Right cardiac atrium (tissue), 5 donors: ENCODE measurements at regions not wholly inside any gene's neighbourhood (a gene's known extent, or its start where the extent isn't known, plus 50 kb on each side); places are given as distances from the start of the nearest gene placed in this dataset.
"Not testable (repeated sequence)": the region's sequence is repeated elsewhere in the genome, so short reads cannot be mapped to it uniquely, and the experiment has no call there.

Experiments
- ATAC-seq, 2 donors: fragments of 200-7000 bp; cut with Tn5 transposase; one replicate each; pipeline versions ENCODE4 v1.8.0 to v1.9.1; 2020; ENCODE audit warnings: moderate library complexity in 2 of 2, mild to moderate bottlenecking in 1 of 2
- DNase-seq, 3 donors: peaks; one replicate each; pipeline ENCODE4 v3.0.0-alpha.2; 2020
- H3K27ac ChIP-seq: one replicate; pipeline ENCODE4 v1.5.1; 2013; ENCODE audit warnings: mild to moderate bottlenecking, low read length, control low read depth, moderate library complexity
- H3K27me3 ChIP-seq: one replicate; pipeline ENCODE4 v1.6.1; 2013; ENCODE audit not compliant: control insufficient read depth, insufficient read depth
- H3K4me1 ChIP-seq: one replicate; pipeline ENCODE4 v1.6.1; 2013; ENCODE audit warnings: low read length; ENCODE audit not compliant: control insufficient read depth, insufficient read depth
- H3K4me3 ChIP-seq: one replicate; pipeline ENCODE4 v1.5.1; 2013; ENCODE audit warnings: low read length, control low read depth
- H3K9me3 ChIP-seq: one replicate; pipeline ENCODE4 v1.6.1; 2013; ENCODE audit warnings: low read length; ENCODE audit not compliant: control insufficient read depth
- WGBS: extraction: QIAGEN DNeasy Blood & Tissue Kit; methylation state at CpG from one replicate; pipeline ENCODE4 v1.1.7; 2013; 5-methylcytosine and 5-hydroxymethylcytosine counted together
- intact Hi-C, 4 donors: fragments of 100-400 bp; cut with DNase I; formaldehyde crosslinking; loops; one replicate each; pipeline versions ENCODE4 v1.11.0 to v1.14.0; 2022 to 2023
- donor health status: healthy with polysubstance abuse.
- donor health status: DM: no; HTN: yes; CAD: no.
- donor health status: DM: no; HTN: no; CAD: no.
- donor health status: DM: no; HTN: yes; CAD: no; lungs with severe emphysema.
- donor health status: DM: yes; HTN: yes; CAD: no.

GRCh38 chr5:87010736-87011135 lies 256.9 kb upstream of the RASA1 start:
- 52% methylated on average over 3 of the region's 3 CpGs for WGBS
- no peak for ATAC-seq
- no peak for DNase-seq
- intact Hi-C loops: no loop called here
- no peaks in the 10 kb centered on the region for H3K9me3 ChIP-seq
- H3K27me3 ChIP-seq: no peaks in the 10 kb centered on the region
- H3K27ac ChIP-seq: no peak overlapping the region
- no peaks in the 10 kb centered on the region for H3K4me1 ChIP-seq
- H3K4me3 ChIP-seq: no peak overlapping the region

- DNase-seq: no peak
- no peak for ATAC-seq
- Histone ChIP-seq H3K4me3 (no peak overlapping the region), H3K27me3 (no peaks in the 10 kb centered on the region), H3K9me3 (no peaks in the 10 kb centered on the region), H3K4me1 (peaks cover 2% of the 10 kb centered on the region), H3K27ac (no peak overlapping the region)
- intact Hi-C loops: no loop called here
- WGBS: 37% methylated on average over 1 of the region's 1 CpG
Observed at GRCh38 chr5:87015901-87016300, 251.8 kb upstream of the RASA1 start.

GRCh38 chr5:87020099-87020934 lies 247.4 kb upstream of the RASA1 start:
- WGBS: 19% methylated on average over 4 of the region's 4 CpGs
- H3K27ac ChIP-seq: no peak overlapping the region

GRCh38 chr5:87022415-87022814 lies 245.3 kb upstream of the RASA1 start:
- Histone ChIP-seq H3K27ac (no peak overlapping the region), H3K9me3 (no peaks in the 10 kb centered on the region), H3K4me1 (peaks cover 2% of the 10 kb centered on the region), H3K4me3 (no peak overlapping the region), H3K27me3 (no peaks in the 10 kb centered on the region)
- ATAC-seq (no peak), DNase-seq (no peak)
- 65% methylated on average over 6 of the region's 6 CpGs for WGBS
- intact Hi-C loops: no loop called here

More at GRCh38 chr5:87020099-87020934, 247.4 kb upstream of the RASA1 start:
- no peak overlapping the region for H3K4me3 ChIP-seq
- peaks cover 2% of the 10 kb centered on the region for H3K4me1 ChIP-seq
- intact Hi-C loops: no loop called here
- ATAC-seq: peak; percentile 79 to 86
- no peaks in the 10 kb centered on the region for H3K9me3 ChIP-seq
- no peaks in the 10 kb centered on the region for H3K27me3 ChIP-seq
- DNase-seq: peak; percentile 24 to 70 (median 68)

GRCh38 chr5:87027570-87027969 lies 240.1 kb upstream of the RASA1 start:
- no peak for DNase-seq
- no peaks in the 10 kb centered on the region for H3K4me1 ChIP-seq
- no peaks in the 10 kb centered on the region for H3K27me3 ChIP-seq
- no peaks in the 10 kb centered on the region for H3K9me3 ChIP-seq
- no peak for ATAC-seq
- H3K4me3 ChIP-seq: no peak overlapping the region
- 64% methylated on average over 1 of the region's 1 CpG for WGBS
- H3K27ac ChIP-seq: no peak overlapping the region
- intact Hi-C loops: no loop called here

- H3K4me1 ChIP-seq: no peaks in the 10 kb centered on the region
- DNase-seq: no peak
- no peaks in the 10 kb centered on the region for H3K27me3 ChIP-seq
- no peaks in the 10 kb centered on the region for H3K9me3 ChIP-seq
- ATAC-seq: no peak
- WGBS: 82% methylated on average over 7 of the region's 7 CpGs
- no peak overlapping the region for H3K4me3 ChIP-seq
- no peak overlapping the region for H3K27ac ChIP-seq
- intact Hi-C loops: no loop called here
Observed at GRCh38 chr5:87029951-87030350, 237.7 kb upstream of the RASA1 start.

- no peak for DNase-seq
- WGBS: 89% methylated on average over 7 of the region's 7 CpGs
- no peaks in the 10 kb centered on the region for H3K27me3 ChIP-seq
- no peaks in the 10 kb centered on the region for H3K4me1 ChIP-seq
- no peak overlapping the region for H3K27ac ChIP-seq
- H3K9me3 ChIP-seq: no peaks in the 10 kb centered on the region
- ATAC-seq: no peak
- no peak overlapping the region for H3K4me3 ChIP-seq
- intact Hi-C loops: no loop called here
Observed at GRCh38 chr5:87030699-87031098, 237.0 kb upstream of the RASA1 start.

GRCh38 chr5:87034557-87034956 lies 233.1 kb upstream of the RASA1 start:
- Histone ChIP-seq H3K4me3 (no peak overlapping the region), H3K9me3 (no peaks in the 10 kb centered on the region), H3K4me1 (no peaks in the 10 kb centered on the region), H3K27me3 (no peaks in the 10 kb centered on the region), H3K27ac (no peak overlapping the region)
- DNase-seq: no peak
- WGBS: 64% methylated on average over 2 of the region's 2 CpGs
- ATAC-seq: no peak
- intact Hi-C loops: no loop called here

GRCh38 chr5:87042554-87042953 lies 225.1 kb upstream of the RASA1 start:
- intact Hi-C loops: no loop called here
- WGBS: 77% methylated on average over 7 of the region's 7 CpGs

GRCh38 chr5:87048156-87048555 lies 219.5 kb upstream of the RASA1 start:
- no peak overlapping the region for H3K27ac ChIP-seq
- no peak overlapping the region for H3K4me3 ChIP-seq
- 80% methylated on average over 1 of the region's 1 CpG for WGBS
- H3K27me3 ChIP-seq: no peaks in the 10 kb centered on the region
- H3K4me1 ChIP-seq: no peaks in the 10 kb centered on the region
- ATAC-seq (no peak), DNase-seq (no peak)
- intact Hi-C loops: no loop called here
- no peaks in the 10 kb centered on the region for H3K9me3 ChIP-seq

More at GRCh38 chr5:87042554-87042953, 225.1 kb upstream of the RASA1 start:
- DNase-seq: no peak
- no peaks in the 10 kb centered on the region for H3K4me1 ChIP-seq
- no peak overlapping the region for H3K4me3 ChIP-seq
- H3K27me3 ChIP-seq: no peaks in the 10 kb centered on the region
- no peaks in the 10 kb centered on the region for H3K9me3 ChIP-seq
- no peak overlapping the region for H3K27ac ChIP-seq
- ATAC-seq: no peak

- DNase-seq, H3K9me3 ChIP-seq, H3K4me1 ChIP-seq, H3K4me3 ChIP-seq, intact Hi-C loops, H3K27ac ChIP-seq, H3K27me3 ChIP-seq, ATAC-seq: not testable (repeated sequence)
- 89% methylated on average over 6 of the region's 6 CpGs for WGBS
Observed at GRCh38 chr5:87049012-87049411, 218.7 kb upstream of the RASA1 start.
